ENCODE measurements at regions not wholly inside any gene's neighbourhood (a gene's known extent, or its start where the extent isn't known, plus 50 kb on each side); places are given as distances from the start of the nearest gene placed in this dataset.

- no peak for TF ChIP-seq EP300 (IDR thresholded peaks at IDR 0.05)
- 67% methylated on average over 2 of the region's 2 CpGs for WGBS
- intact Hi-C loops (cut with DNase I) = no loop called here
Observed at GRCh38 chr14:98428483-98428994, 843.5 kb downstream of the BCL11B start.

DNA sequence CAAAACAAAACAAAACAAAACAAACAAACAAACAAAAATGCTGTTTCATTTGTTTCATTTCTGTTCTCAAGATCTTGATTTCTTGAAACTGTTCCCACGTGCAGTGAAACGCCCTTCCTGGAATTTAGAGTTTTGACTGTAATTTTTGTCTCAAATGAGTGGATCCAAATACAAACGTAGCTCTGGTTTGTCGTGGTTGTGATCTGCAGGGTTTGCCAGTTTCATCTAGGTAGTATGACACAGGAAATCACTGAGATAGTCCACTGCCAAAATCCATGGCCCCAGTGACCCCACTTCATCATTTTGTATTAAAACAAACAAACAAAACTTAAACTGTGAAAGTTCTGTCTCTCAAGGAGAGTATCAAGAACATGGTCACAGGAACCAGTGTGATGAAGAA is 838.6 kb downstream of the BCL11B start:
- H3K4me3 ChIP-seq = no peak overlapping the region
- H3K27ac ChIP-seq (replicated peaks in 1 of 4) = no peak overlapping the region
- no peaks in the 10 kb centered on the region for H3K4me1 ChIP-seq
- intact Hi-C loops (cut with DNase I) = no loop called here
- 57% methylated on average over 4 of the region's 4 CpGs for WGBS
- H3K27me3 ChIP-seq = no peaks in the 10 kb centered on the region
- H3K9me3 ChIP-seq = peaks cover 0 to 3% (median 0%) of the 10 kb centered on the region in 4 donors
- no peaks in the 10 kb centered on the region for H3K36me3 ChIP-seq
- TF ChIP-seq EP300 (IDR thresholded peaks at IDR 0.05) (no peak), POLR2A (IDR thresholded peaks at IDR 0.05; ENCODE audit: low read depth) (no peak), POLR2AphosphoS5 (IDR thresholded peaks at IDR 0.05) (no peak), CTCF (IDR thresholded peaks at IDR 0.05) (no peak)
- DNase-seq (ENCODE audit: extremely low spot score) = no peak

More at GRCh38 chr14:98428483-98428994, 843.5 kb downstream of the BCL11B start:
- Histone ChIP-seq H3K4me1 (no peaks in the 10 kb centered on the region), H3K9me3 (no peaks in the 10 kb centered on the region), H3K4me3 (no peak overlapping the region), H3K36me3 (no peaks in the 10 kb centered on the region), H3K27me3 (no peaks in the 10 kb centered on the region), H3K27ac (replicated peaks in 1 of 4) (no peak overlapping the region)
- DNase-seq (ENCODE audit: extremely low spot score) = no peak

- Histone ChIP-seq H3K4me3 (no peak overlapping the region), H3K27ac (replicated peaks in 1 of 4) (no peak overlapping the region), H3K9me3 (peaks cover 0 to 3% (median 0%) of the 10 kb centered on the region in 4 donors), H3K36me3 (no peaks in the 10 kb centered on the region), H3K4me1 (no peaks in the 10 kb centered on the region), H3K27me3 (no peaks in the 10 kb centered on the region)
- TF ChIP-seq EP300 (IDR thresholded peaks at IDR 0.05) (no peak), POLR2AphosphoS5 (IDR thresholded peaks at IDR 0.05) (no peak), POLR2A (IDR thresholded peaks at IDR 0.05; ENCODE audit: low read depth) (no peak), CTCF (IDR thresholded peaks at IDR 0.05) (no peak)
- whole genome bisulfite sequencing = 85% methylated on average over 2 of the region's 2 CpGs
- no peak for DNase-seq (ENCODE audit: extremely low spot score)
- intact Hi-C loops (cut with DNase I) = no loop called here
Observed at GRCh38 chr14:98437113-98437512, 834.9 kb downstream of the BCL11B start.

DNA sequence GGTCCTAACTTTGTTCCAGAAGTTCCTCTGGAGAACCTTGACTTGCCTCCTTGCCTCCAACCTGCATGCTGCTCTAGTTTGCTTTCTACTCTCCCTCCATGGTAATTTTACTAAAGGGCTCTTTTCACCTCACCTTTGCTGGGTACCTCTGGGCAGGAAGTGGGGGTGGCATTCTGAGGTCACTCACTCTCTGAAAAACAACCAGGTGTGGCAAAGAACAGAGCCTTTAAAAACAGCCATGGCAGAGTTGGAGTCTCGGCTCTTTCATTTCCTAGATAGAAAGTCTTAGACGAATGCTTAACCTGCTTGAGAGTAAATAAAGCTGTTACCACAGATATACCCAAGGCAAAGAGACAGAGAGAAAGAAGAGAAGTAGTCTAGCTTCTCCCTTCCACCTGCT is 827.9 kb downstream of the BCL11B start:
- DNase-seq (ENCODE audit: extremely low spot score) = no peak
- Histone ChIP-seq H3K27ac (replicated peaks in 1 of 4) (no peak overlapping the region), H3K9me3 (no peaks in the 10 kb centered on the region), H3K27me3 (no peaks in the 10 kb centered on the region), H3K4me1 (no peaks in the 10 kb centered on the region), H3K4me3 (no peak overlapping the region), H3K36me3 (no peaks in the 10 kb centered on the region)
- WGBS = 92% methylated on average over 2 of the region's 2 CpGs
- intact Hi-C loops (cut with DNase I) = no loop called here
- no peak for TF ChIP-seq POLR2A (IDR thresholded peaks at IDR 0.05; ENCODE audit: low read depth)
- TF ChIP-seq CTCF (IDR thresholded peaks at IDR 0.05) = no peak
- no peak for TF ChIP-seq POLR2AphosphoS5 (IDR thresholded peaks at IDR 0.05)
- no peak for TF ChIP-seq EP300 (IDR thresholded peaks at IDR 0.05)

DNA sequence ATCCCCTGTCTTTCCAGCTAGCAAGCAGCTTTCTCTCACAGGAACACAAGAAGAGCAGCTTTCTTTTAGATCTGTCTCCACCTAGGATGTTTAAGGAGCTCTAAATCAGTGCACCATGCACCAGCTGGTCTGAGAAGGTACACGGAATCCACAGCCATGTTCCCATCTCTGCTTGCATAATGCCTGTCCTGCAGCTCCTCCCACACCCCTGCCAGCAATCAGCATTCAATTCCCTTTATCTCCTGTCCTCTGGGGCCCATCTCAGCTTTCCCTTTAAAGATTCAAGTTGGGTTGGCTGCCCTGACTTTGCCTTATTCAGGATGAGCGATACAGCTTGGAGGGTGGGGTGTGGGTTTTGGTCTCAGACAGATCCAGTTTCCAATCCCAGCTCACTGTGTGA is 826.3 kb downstream of the BCL11B start:
- 69% methylated on average over 1 of the region's 2 CpGs for WGBS
- no peak overlapping the region for H3K4me3 ChIP-seq
- no peaks in the 10 kb centered on the region for H3K4me1 ChIP-seq
- DNase-seq (ENCODE audit: extremely low spot score) = no peak
- intact Hi-C loops (cut with DNase I) = no loop called here
- no peaks in the 10 kb centered on the region for H3K9me3 ChIP-seq
- H3K27ac ChIP-seq (replicated peaks in 1 of 4) = no peak overlapping the region
- no peaks in the 10 kb centered on the region for H3K36me3 ChIP-seq
- no peaks in the 10 kb centered on the region for H3K27me3 ChIP-seq
- TF ChIP-seq POLR2A (IDR thresholded peaks at IDR 0.05; ENCODE audit: low read depth) = no peak
- TF ChIP-seq EP300 (IDR thresholded peaks at IDR 0.05) = no peak
- TF ChIP-seq POLR2AphosphoS5 (IDR thresholded peaks at IDR 0.05) = no peak
- TF ChIP-seq CTCF (IDR thresholded peaks at IDR 0.05) = no peak
